ENCODE measurements at regions not wholly inside any gene's neighbourhood (a gene's known extent, or its start where the extent isn't known, plus 50 kb on each side); places are given as distances from the start of the nearest gene placed in this dataset.
"Not testable (repeated sequence)": the region's sequence is repeated elsewhere in the genome, so short reads cannot be mapped to it uniquely, and the experiment has no call there.

- no peak for DNase-seq
These were observed 910.3 kb downstream of the STIM2 start for GRCh38 chr4:27770895-27771294.

GRCh38 chr4:27775156-27775555, 914.5 kb downstream of the STIM2 start:
- no peak for DNase-seq

GRCh38 chr4:27779827-27780226, 919.2 kb downstream of the STIM2 start:
- DNase-seq, result no peak

- no peak for DNase-seq
These were observed 926.6 kb downstream of the STIM2 start for GRCh38 chr4:27787195-27787594.

- DNase-seq, result no peak
These were observed 929.1 kb downstream of the STIM2 start for GRCh38 chr4:27789773-27790172.

- DNase-seq, result no peak
These were observed 930.3 kb downstream of the STIM2 start for GRCh38 chr4:27790911-27791310.

- DNase-seq, result no peak
These were observed 931.0 kb downstream of the STIM2 start for GRCh38 chr4:27791640-27792039.

- DNase-seq, result no peak
These were observed 946.6 kb downstream of the STIM2 start for GRCh38 chr4:27807207-27807606.

GRCh38 chr4:27811948-27812347, 951.3 kb downstream of the STIM2 start:
- no peak for DNase-seq

GRCh38 chr4:27813226-27813625, 952.6 kb downstream of the STIM2 start:
- DNase-seq, result not testable (repeated sequence)

- DNase-seq, result not testable (repeated sequence)
These were observed 953.2 kb downstream of the STIM2 start for GRCh38 chr4:27813699-27814425.

GRCh38 chr4:27819246-27819645, 958.6 kb downstream of the STIM2 start:
- DNase-seq, result no peak

- no peak for DNase-seq
These were observed 968.2 kb downstream of the STIM2 start for GRCh38 chr4:27828843-27829242.

- no peak for DNase-seq
These were observed 969.6 kb downstream of the STIM2 start for GRCh38 chr4:27830251-27830650.

- no peak for DNase-seq
These were observed 975.2 kb downstream of the STIM2 start for GRCh38 chr4:27835851-27836250.

- no peak for DNase-seq
These were observed 975.9 kb downstream of the STIM2 start for GRCh38 chr4:27836523-27836922.

- DNase-seq, result no peak
These were observed 983.1 kb downstream of the STIM2 start for GRCh38 chr4:27843776-27844175.

- DNase-seq, result no peak
These were observed 983.7 kb downstream of the STIM2 start for GRCh38 chr4:27844376-27844775.

- DNase-seq, result no peak
These were observed 986.3 kb downstream of the STIM2 start for GRCh38 chr4:27846951-27847350.

GRCh38 chr4:27861381-27861787, 1000.7 kb downstream of the STIM2 start:
- no peak for DNase-seq

- DNase-seq, result no peak
These were observed 1001.2 kb downstream of the STIM2 start for GRCh38 chr4:27861802-27862201.

- DNase-seq, result no peak
These were observed 1013.0 kb downstream of the STIM2 start for GRCh38 chr4:27873596-27873995.

GRCh38 chr4:27881705-27882104, 1021.1 kb downstream of the STIM2 start:
- DNase-seq, result no peak

GRCh38 chr4:27886120-27886519, 1025.5 kb downstream of the STIM2 start:
- no peak for DNase-seq

- no peak for DNase-seq
These were observed 1027.0 kb downstream of the STIM2 start for GRCh38 chr4:27887646-27888045.

Measured in activated CD4-positive, alpha-beta T cell treated with anti-CD3 and anti-CD28 coated beads for 48 hours (primary cell).